ENCODE measurements at regions not wholly inside any gene's neighbourhood (a gene's known extent, or its start where the extent isn't known, plus 50 kb on each side); places are given as distances from the start of the nearest gene placed in this dataset.

- DNase-seq = no peak
Measured at GRCh38 chr6:88223298-88223697, 57.2 kb upstream of the CNR1 start.

- no peak for DNase-seq
Measured at GRCh38 chr6:88220493-88220892, 54.3 kb upstream of the CNR1 start.

GRCh38 chr6:88216182-88216581 lies 50.0 kb upstream of the CNR1 start:
- no peak for DNase-seq

Measured in NCI-H2227 treated with DMSO at 0.1 percent for 48 hours (cell line).